ENCODE measurements at regions not wholly inside any gene's neighbourhood (a gene's known extent, or its start where the extent isn't known, plus 50 kb on each side); places are given as distances from the start of the nearest gene placed in this dataset.
A peak's percentile ranks its signal among the peaks of the same experiment; 100 is the strongest.

- 65% methylated on average over 17 of the region's 55 CpGs for WGBS (ENCODE audit: missing lambda C conversion rate)
- peak overlapping the region; percentile 54 to 70; a peak in 5 of 6 replicates for H3K27ac ChIP-seq
- DNase-seq (ENCODE audit: low read depth in 1 of 2, low spot score in 1 of 2) (peak in 1 of 2 experiments; percentile 19), ATAC-seq (peak; percentile 75 to 81), FAIRE-seq (no peak)
- no peaks in the 10 kb centered on the region for H3K4me1 ChIP-seq
- H3K9me3 ChIP-seq: no peaks in the 10 kb centered on the region
- peak overlapping the region; percentile 60 for H3K4me2 ChIP-seq
- ChIA-PET CTCF (interaction anchor here (0.6 to 3.8 kb wide), 11 partner anchors 8 to 848 kb away, joined by 3 to 19 read pairs (median 3); no protein-coding TSS in a partner anchor), POLR2A (no interaction called here)
- TF ChIP-seq MAX (IDR thresholded peaks at IDR 0.05) (peak; percentile 26; the same call in 1 of the 2 replicates), PBX3 (IDR thresholded peaks at IDR 0.05) (no peak), POLR2A (IDR thresholded peaks at IDR 0.05; ENCODE audit: low read length) (peak; percentile 5; the same call in 1 of the 2 replicates), RARB (CRISPR knock-in tag; IDR thresholded peaks at IDR 0.05) (no peak), CHD4 (IDR thresholded peaks at IDR 0.05; ENCODE audit: borderline replicate concordance) (no peak), SMC3 (IDR thresholded peaks at IDR 0.05) (peak; percentile 30; the same call in 1 of the 3 replicates), FOSL2 (IDR thresholded peaks at IDR 0.05) (no peak), FOSL2 (CRISPR knock-in tag; IDR thresholded peaks at IDR 0.05) (no peak), CTCF (IDR thresholded peaks at IDR 0.05) (peak; percentile 50), RAD21 (conservative IDR thresholded peaks at IDR 0.05 in 1 of 2, IDR thresholded peaks at IDR 0.05 in 1 of 2) (0 out of 5 replicates have a peak, but pooled peaks of 1 of the 2 experiments have one; percentile 19)
- peak overlapping the region; percentile 33; the same call in 2 of the 3 replicates for H3K4me3 ChIP-seq
These were observed 170.5 kb downstream of the SEPTIN7 start for GRCh38 chr7:35971133-35971891.

GRCh38 chr7:35975851-35976454 is 175.1 kb downstream of the SEPTIN7 start:
- TF ChIP-seq ESRRA (IDR thresholded peaks at IDR 0.05; ENCODE audit: borderline replicate concordance, low read length): no peak
- TF ChIP-seq RAD21 (conservative IDR thresholded peaks at IDR 0.05 in 1 of 2, IDR thresholded peaks at IDR 0.05 in 1 of 2): peak; percentile 86 to 92
- no peak for TF ChIP-seq REST (IDR thresholded peaks at IDR 0.05)
- no peak for TF ChIP-seq ATOH8 (CRISPR knock-in tag; IDR thresholded peaks at IDR 0.05; ENCODE audit: low read depth)
- peak; percentile 88 for TF ChIP-seq CTCF (IDR thresholded peaks at IDR 0.05)
- TF ChIP-seq BHLHE40 (IDR thresholded peaks at IDR 0.05; ENCODE audit: low read depth, low read length): no peak
- peak; percentile 82 for TF ChIP-seq SMC3 (IDR thresholded peaks at IDR 0.05)
- no peak for TF ChIP-seq HOXA7 (CRISPR knock-in tag; IDR thresholded peaks at IDR 0.05)
- no peak for TF ChIP-seq RARB (CRISPR knock-in tag; IDR thresholded peaks at IDR 0.05)
- TF ChIP-seq JUN (IDR thresholded peaks at IDR 0.05): no peak
- TF ChIP-seq USF2 (IDR thresholded peaks at IDR 0.05): no peak
- no peak for TF ChIP-seq TFCP2L1 (CRISPR knock-in tag; IDR thresholded peaks at IDR 0.05)
- no peak for TF ChIP-seq EP300 (IDR thresholded peaks at IDR 0.05)
- no peaks in the 10 kb centered on the region for H3K9me3 ChIP-seq
- no peak overlapping the region for H3K4me2 ChIP-seq
- no peak overlapping the region for H3K4me3 ChIP-seq
- peak; percentile 88 for FAIRE-seq
- ATAC-seq: peak; percentile 80 to 93
- peak in 1 of 2 experiments; percentile 84 for DNase-seq (ENCODE audit: low read depth in 1 of 2, low spot score in 1 of 2)
- POLR2A ChIA-PET: no interaction called here
- CTCF ChIA-PET: interaction anchor here (0.6 to 3.3 kb wide), 44 partner anchors 8 to 907 kb away, joined by 3 to 24 read pairs (median 4); no protein-coding TSS in a partner anchor
- no peaks in the 10 kb centered on the region for H3K4me1 ChIP-seq
- 0% methylated on average over 1 of the region's 1 CpG for WGBS (ENCODE audit: missing lambda C conversion rate)
- H3K27ac ChIP-seq: no peak overlapping the region
